ENCODE measurements at regions not wholly inside any gene's neighbourhood (a gene's known extent, or its start where the extent isn't known, plus 50 kb on each side); places are given as distances from the start of the nearest gene placed in this dataset.

DNA sequence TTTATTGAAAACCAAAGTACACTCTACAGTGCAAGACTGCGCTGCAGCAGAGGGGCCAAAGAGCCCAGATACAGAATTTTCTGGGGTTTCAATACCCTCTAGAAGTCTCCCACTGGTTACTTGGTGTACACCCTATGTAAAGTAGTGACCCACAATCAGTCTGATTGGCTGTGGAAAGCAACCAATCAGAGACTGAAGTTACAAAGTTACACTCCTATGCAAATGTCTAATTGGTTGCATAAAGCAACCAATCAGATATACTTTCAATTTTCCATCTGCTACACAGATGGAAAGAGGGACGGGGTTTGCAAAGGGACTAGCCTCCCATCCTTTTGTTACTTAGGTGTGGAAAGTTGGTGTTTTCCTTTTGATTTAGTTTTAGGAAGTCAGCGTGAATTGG lies 198.9 kb upstream of the SH3BP4 start:
- TF ChIP-seq CTCF (IDR thresholded peaks at IDR 0.05) (no peak), POLR2A (IDR thresholded peaks at IDR 0.05) (no peak)
